ENCODE measurements at regions not wholly inside any gene's neighbourhood (a gene's known extent, or its start where the extent isn't known, plus 50 kb on each side); places are given as distances from the start of the nearest gene placed in this dataset.

DNA sequence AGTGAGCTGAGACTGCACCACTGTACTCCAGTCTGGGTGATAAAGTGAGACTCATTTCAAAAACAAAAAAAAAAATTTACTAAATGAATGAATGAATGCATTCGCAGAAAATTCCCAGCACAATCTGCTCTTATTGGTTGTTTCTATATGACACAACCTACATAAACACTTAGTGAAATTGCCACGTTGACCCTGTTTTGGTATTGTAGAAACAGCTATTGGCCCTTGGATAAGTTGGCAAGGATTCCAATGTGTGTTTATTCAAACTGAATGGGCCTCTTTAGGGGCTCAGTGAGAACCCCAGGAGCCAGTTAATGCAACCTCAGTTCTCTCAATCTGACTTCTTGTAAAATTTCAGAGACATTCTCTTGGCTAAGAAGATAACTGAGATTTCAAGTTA is 66.0 kb downstream of the HHEX start:
- TF ChIP-seq, protein P1, sequence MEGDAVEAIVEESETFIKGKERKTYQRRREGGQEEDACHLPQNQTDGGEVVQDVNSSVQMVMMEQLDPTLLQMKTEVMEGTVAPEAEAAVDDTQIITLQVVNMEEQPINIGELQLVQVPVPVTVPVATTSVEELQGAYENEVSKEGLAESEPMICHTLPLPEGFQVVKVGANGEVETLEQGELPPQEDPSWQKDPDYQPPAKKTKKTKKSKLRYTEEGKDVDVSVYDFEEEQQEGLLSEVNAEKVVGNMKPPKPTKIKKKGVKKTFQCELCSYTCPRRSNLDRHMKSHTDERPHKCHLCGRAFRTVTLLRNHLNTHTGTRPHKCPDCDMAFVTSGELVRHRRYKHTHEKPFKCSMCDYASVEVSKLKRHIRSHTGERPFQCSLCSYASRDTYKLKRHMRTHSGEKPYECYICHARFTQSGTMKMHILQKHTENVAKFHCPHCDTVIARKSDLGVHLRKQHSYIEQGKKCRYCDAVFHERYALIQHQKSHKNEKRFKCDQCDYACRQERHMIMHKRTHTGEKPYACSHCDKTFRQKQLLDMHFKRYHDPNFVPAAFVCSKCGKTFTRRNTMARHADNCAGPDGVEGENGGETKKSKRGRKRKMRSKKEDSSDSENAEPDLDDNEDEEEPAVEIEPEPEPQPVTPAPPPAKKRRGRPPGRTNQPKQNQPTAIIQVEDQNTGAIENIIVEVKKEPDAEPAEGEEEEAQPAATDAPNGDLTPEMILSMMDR (IDR thresholded peaks at IDR 0.05; ENCODE audit: control extremely low read depth, extremely low read depth, low read depth, missing control alignments): no peak
- CTCF ChIA-PET: interaction anchor here (1.4 to 1.8 kb wide), 3 partner anchors 9 to 117 kb away, joined by 4 to 7 read pairs (median 6); no protein-coding TSS in a partner anchor
- POLR2A ChIA-PET: no interaction called here
- no peak for DNase-seq (ENCODE audit: extremely low spot score)

DNA sequence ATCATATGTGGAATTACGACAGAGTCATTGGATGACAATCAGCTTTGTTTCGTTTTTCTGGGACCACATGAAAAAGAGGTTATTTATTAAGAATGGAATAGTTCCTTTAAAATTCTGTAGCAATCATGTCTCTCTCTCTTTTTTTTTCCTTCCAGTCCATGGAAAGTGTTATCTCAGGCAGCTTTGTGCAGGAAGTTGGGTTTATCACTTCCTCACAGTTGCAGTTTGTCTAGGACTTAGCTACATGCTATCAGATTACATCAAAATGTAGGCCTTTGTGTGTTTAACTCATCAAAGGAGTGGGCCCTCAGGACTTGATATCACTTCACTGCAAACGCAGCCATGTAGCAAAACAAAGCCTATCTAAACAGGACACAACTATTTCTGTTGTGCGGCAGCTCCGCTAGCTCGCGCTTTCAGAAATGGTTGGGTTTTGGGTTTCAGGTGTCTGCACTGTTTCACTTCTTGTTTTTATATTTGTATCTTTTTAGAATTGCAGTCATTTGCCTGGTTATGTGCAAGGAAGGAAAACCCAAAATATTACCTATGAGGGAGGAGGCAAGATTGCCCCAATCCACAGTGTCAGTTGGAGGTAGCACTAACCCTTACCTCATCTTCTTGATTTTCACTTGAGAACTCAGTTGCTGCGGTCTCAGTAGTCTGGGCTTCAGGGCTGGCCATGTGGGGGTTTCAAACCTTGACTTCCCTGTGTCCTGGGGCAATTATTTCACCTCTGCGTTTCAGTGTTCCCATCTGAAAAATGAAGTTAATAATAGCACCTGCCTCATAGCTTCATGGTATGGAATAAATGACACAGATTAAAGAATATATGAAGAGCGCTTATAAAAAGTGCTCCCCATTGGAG is 66.7 kb downstream of the HHEX start:
- TF ChIP-seq, protein P1 (IDR thresholded peaks at IDR 0.05; ENCODE audit: control extremely low read depth, extremely low read depth, low read depth, missing control alignments): no peak
- peak; percentile 65 for DNase-seq (ENCODE audit: extremely low spot score)
- CTCF ChIA-PET: interaction anchor here (1.1 to 1.8 kb wide), 4 partner anchors 10 to 118 kb away, joined by 3 to 7 read pairs (median 5); no protein-coding TSS in a partner anchor
- POLR2A ChIA-PET: no interaction called here

DNA sequence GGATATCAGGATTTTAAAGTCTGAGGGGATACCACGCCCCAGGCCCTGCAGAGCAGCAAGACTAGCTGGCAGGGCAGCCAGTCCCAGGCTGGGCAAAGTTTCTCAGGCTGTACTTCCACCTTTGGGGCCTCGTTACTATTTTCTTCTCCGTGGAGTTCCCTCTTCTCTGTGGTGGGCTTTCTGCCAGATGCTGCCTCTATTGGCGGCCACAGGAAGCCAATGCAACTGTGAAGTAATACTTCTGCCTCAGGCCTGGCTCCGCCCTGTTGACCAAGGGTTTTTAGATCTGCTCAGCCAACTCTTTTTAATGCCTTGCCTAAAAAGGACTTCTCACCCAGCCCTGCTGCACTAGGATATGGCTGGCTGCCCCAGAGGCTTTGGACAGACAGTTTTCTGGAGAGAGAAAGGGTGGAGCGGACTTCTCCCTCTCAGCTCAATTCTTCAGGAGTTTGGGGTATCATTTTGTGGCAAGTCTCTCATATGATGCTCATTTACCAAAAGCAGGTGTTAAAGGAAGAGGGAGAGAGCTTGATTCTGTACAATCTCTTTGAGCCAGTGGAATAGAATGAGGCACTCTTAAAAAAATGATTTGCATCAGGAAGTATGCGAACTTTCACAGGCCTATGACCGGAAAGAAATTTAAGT is 67.4 kb downstream of the HHEX start:
- CTCF ChIA-PET: interaction anchor here (0.9 to 1.8 kb wide), 6 partner anchors 9 to 119 kb away, joined by 3 to 7 read pairs (median 4); no protein-coding TSS in a partner anchor
- TF ChIP-seq, protein P1 (IDR thresholded peaks at IDR 0.05; ENCODE audit: control extremely low read depth, extremely low read depth, low read depth, missing control alignments): peak; percentile 25
- DNase-seq (ENCODE audit: extremely low spot score): peak; percentile 75
- POLR2A ChIA-PET: no interaction called here

DNA sequence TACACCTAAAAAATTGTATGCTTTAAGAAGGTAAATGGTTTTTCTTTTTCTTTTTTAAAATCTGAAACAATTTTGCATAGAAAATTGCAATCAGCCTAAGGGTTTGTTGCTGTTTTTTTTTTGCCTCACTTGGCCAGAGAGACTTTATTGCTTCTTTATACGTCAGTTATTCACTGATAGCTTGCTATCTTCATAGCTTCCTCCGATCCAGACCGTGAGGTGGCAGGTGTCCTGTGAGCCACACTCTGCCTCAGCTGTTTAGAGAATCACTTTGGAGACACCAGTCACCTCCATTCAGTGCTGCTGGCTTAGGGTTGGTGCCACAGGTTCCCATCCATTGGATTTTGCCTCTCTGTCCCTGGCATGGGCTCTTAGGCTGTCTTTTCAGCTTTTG is 68.0 kb downstream of the HHEX start:
- ChIA-PET CTCF (interaction anchor here (0.9 to 1.2 kb wide), 2 partner anchors 9 to 28 kb away, joined by 3 to 4 read pairs; no protein-coding TSS in a partner anchor), POLR2A (no interaction called here)
- TF ChIP-seq, protein P1 (IDR thresholded peaks at IDR 0.05; ENCODE audit: control extremely low read depth, extremely low read depth, low read depth, missing control alignments): no peak
- DNase-seq (ENCODE audit: extremely low spot score): no peak

DNA sequence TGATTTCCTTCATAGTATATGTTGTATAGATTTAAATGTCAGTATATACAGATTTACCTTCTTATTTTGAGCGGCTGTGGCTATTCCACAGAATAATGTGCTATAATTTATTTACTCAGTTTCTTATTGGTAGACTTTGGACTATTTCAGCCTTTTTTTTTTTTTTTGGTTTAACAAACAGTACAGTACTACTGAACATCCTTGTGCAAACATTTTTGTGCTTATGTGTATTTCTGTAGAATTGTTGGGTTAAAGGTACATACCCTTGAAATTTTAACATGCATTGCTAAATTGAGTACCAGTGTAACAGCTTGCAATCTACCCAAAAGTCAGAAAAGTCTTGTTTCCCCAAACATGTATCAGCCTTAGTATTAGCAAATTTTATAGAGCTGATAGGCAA is 68.8 kb downstream of the HHEX start:
- no peak for DNase-seq (ENCODE audit: extremely low spot score)
- POLR2A ChIA-PET: no interaction called here
- CTCF ChIA-PET: no interaction called here
- TF ChIP-seq, protein P1 (IDR thresholded peaks at IDR 0.05; ENCODE audit: control extremely low read depth, extremely low read depth, low read depth, missing control alignments): no peak

DNA sequence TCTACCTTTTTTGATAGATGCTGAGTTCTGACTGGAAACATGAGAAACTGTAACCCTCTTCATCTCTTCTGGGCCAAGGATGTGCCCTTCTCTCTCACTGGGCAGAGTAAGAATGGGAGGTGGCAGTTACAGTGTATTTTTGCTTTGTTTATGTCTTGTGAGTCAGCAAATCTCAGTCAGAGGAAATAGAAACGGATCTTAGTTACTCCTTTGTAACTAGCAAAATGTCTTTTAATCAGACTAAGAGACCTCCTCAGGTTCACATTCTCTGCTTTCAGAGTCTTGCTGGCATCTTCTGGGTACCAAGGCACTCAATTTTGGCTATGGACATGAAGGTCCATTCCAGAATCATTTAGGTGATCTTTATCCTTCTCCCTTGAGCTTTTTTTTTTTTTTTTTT is 70.9 kb downstream of the HHEX start:
- POLR2A ChIA-PET: no interaction called here

More for the DNA sequence above, 70.9 kb downstream of the HHEX start:
- CTCF ChIA-PET: interaction anchor here (1.0 kb wide), 1 partner anchor 14 kb away, joined by 3 read pairs; no protein-coding TSS in a partner anchor
- TF ChIP-seq, protein P1 (IDR thresholded peaks at IDR 0.05; ENCODE audit: control extremely low read depth, extremely low read depth, low read depth, missing control alignments): no peak
- DNase-seq (ENCODE audit: extremely low spot score): no peak
